ENCODE measurements at regions not wholly inside any gene's neighbourhood (a gene's known extent, or its start where the extent isn't known, plus 50 kb on each side); places are given as distances from the start of the nearest gene placed in this dataset.

DNA sequence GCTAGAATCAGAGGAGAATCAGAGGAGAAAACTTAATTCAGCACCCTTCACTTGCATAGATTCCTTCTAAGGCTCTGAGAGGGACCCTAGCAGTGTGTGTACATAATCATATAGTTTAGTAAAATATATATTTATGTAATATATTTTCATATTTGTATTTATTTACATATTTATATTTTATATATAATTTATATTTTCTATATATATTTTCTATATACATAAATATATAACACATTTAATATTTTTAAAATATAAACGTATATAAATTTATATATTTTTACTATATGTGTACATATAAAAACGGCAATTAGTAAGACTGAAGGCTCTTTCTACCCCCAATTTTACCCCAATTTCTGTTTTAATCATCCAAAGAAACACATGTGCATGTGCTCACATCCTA is 80.3 kb downstream of the NXPE2 start:
- DNase-seq (ENCODE audit: low spot score): no peak

DNA sequence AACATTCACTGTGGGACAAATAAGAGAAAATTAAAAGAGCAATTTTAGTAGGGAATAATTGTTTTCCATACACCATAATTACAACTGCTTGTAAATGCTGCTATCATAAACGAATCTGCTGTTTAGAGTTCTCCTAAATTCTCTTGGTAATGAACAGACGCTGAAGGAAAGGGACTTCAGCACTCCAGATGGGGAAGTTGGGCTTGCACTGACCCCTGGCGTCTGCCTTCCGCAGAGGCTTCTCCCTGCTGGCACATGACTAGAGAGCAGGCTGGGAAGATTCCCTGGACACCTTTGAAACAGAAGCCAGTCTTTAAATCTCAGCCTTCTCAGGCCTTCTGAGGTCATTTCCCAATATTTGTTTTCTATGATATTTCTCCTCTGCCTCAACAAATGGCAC is 84.1 kb downstream of the NXPE2 start:
- DNase-seq (ENCODE audit: low spot score): peak; percentile 38

DNA sequence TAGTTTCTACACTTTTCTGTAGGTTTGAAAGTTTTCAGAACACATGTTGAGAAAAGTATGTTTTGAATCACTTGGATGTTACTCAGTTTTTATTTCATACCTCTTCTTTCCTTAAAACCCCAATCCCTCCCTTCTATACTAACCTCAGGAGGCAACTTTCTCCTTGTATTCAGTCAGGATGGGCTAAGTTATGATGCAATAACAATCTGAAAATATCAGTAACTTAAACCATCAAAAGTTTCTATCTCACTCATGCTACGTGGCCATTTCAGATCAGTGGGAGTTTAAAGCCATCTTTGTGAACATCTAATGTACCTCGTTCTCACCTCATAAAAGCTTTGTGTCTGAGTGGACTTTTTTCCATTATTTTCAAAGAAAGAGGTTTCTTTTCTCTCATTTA is 86.2 kb downstream of the NXPE2 start:
- DNase-seq (ENCODE audit: low spot score): no peak

DNA sequence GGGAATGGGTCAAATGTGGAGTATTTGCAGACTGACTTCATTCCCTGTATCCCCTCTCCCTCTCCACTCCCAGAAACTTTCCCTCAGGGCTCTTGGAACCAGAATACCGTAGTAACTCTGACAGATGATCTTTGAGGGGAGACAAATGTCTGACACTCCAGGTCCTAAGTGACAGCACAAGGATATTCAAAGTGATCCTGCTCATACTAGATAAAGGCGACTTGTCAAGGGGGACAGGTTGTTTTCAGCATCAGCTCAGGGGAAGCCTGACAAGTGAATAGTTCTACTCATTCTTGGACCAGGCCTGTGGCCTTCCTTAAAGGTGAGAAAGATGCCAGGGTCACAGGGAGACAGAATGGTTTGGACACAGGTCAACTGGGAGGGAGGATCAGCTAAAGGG is 92.8 kb downstream of the NXPE2 start:
- DNase-seq (ENCODE audit: low spot score): no peak

DNA sequence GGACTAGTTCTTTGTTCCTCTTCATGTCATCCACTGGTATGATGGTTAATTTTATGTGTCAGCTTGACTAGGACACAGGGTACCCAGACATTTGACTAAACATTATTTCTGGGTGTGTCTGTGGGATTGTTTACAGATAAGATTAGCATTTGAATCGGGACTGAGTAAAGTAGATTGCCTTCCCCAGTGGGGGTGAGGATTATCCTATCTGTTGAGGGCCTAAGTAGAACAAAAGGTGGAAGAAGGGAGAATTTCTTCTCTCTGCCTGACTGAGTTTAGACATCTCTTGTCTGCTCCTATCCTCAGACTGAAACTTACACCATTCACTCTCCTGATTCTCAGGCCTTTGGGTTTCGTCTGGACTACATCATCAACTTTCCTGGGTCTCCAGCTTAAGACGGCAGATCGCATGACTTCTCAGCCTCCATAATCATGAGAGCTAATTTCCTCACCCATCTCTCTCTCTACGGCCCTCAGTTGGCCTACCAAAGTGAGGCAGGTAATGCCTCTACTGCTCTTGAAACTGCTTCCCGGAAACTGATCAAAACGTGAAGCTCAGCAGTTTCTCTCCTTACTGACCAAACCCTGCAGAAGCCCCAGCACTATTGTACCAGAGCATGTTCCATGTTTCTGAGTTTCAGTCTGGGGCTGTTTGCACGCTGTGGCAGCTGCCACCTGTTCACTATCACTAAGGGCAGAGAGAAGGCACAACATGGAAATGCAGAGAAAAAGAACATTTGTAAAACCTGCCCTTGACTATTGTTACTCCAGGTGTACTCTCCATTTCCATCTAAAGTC is 95.4 kb downstream of the NXPE2 start:
- DNase-seq (ENCODE audit: low spot score): no peak

DNA sequence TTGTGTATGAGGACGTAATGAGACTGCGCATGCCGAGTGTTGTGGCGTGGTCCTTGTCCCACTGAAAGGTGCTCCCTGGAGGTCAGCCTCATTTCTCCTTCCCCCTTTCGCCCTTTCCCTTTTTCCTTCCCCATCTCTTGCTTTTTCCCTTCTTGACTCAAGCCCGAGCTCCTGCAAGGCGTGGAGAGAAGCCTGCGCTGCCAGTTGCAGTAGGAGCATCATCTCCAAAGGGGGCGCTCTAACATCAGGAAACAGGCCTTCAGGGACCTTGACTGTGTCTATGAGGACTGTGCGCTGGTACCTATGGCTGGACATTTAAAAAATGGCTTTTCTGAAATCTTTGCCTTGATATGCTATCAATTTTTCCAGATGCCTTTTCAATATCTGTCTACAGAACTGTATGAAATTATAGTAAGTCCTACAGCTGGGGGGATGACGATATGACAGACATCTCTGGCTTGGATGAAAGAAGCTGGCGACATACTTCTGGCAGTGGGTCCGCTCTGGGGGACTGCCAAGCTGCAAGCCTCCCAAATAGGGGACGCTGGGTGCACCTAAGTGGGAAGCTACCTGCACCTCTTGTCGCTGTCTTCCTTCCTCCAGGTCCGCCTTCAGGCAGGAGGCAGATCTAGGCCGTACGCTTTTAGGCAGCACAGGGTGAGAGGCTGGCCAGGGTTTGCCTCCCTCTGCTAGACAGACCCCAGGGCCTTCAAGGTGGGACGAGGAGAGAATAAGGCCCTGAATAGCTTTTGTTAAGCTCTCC is 96.5 kb downstream of the NXPE2 start:
- peak; percentile 55 for DNase-seq (ENCODE audit: low spot score)

DNA sequence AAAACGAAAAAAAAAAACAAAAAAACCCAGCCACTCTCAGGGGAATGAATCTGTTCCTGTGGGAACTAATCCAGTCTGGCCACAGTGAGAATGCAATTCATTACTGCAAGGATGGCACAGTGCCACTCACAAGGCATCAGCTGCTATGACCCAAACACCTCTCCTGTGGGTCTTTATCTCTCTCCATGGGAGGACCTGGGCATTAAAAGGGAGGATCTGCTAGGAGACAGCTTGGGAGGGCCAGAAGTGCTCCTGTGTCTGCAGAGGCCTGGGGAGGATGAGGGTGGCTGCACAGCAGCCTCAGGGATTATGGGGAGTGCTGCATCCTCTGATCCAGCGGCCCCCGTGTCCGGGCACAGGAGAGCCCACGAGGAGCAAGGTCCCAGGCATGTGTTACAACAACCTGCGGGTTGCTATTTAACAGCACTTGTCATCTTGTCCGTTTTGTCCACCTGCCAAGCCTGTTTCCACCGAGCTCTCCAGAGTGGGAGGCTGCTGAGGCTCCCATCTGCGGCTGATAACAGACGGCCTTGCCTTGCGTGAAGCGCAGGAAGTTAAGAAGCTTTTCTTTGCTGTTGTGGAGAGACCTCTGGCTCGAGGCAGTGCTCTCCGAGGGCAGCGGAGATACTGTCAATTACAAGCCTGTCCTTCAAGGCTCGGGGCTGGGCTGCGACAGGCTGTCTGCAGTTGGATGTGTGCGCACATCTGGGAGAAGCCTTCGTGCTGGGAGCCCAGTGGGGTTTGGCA is 97.7 kb downstream of the NXPE2 start:
- no peak for DNase-seq (ENCODE audit: low spot score)

DNA sequence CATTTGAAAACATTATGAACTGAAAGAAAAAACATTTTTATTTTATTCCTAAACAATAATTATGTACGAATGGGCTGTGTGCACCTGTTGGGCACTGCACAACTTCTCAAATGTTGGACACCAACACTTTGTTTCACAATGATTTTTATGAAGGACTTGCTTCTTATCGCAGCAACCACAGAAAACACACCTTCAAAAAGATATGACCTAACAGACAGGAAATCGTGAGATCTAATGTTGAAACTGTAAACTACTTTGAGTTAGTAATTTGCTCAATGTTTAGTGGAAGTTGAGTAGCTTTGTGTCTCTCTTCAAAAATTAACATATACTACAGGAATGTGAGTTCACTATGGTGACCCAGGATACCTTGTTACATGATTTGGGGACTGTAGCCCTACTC is 98.6 kb downstream of the NXPE2 start:
- DNase-seq (ENCODE audit: low spot score): no peak

DNA sequence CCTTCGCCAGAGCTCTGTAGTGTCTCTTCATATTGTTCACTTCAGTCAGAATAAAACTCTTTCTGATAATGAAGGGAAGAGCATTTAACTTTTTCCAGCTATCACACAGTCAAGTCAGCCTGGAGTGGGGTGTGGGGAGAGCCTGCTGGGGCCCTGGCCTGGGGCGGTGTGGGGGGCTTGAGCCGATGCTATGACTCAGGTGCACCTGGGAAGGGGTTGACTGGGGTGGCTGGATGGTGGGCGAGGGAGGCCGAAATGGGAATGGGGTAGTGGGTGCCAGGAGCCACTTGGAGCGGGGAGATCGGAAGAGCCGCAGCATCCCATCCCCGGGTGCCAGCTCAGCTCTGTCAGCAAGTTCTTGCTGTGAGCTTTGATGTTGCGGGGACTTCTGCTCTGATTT is 100.9 kb downstream of the NXPE2 start:
- DNase-seq (ENCODE audit: low spot score): no peak

DNA sequence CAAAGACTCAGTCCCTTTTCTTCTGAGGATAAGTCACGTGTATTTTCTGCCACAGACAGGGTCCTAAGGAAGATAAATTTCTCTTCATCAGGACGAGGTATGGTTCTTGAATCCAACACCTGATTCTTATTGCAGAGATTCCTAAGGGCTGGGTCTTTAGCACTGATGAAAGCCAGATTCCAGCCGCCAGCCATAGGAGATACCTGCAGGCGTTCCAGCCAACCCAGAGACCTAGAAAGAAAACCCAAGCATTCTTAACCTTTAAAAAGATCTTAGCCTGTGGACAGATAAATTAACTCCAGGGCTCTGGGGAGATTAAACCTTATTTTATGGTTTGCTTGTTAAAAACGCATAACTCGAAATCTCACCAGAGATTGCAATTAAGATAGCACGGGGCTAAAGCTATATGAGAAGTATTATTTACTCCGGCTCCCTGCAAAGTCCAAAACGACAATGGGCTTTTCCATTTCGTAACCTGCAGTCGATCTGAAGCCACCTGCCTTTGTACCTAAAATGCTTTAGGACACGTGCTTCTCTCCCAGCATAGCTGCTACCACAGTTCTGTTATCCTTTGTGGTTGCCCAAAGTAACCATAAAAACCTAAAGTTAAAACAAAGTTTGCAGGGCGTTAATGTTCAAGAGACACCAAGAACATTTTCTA is 104.5 kb downstream of the NXPE2 start:
- no peak for DNase-seq (ENCODE audit: low spot score)

DNA sequence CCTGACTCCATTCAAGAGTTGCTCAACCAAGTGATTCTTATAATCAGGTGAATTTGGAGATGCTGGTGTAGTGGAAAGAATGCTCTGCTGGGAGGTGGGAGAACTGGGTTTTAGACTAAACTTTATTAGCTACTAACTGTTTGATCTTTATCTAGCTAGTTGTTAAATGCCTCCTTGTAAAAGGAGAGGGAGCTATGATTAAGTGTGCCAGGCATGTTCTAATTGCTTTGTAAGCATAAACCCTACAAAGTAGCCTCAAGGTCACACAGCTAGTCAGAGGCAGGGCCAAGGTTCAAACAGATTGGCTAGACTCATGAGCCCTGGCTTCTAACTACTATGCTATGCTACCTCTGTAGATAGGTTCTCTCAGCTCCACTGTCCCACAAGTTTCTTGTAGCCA is 105.5 kb downstream of the NXPE2 start:
- no peak for DNase-seq (ENCODE audit: low spot score)

DNA sequence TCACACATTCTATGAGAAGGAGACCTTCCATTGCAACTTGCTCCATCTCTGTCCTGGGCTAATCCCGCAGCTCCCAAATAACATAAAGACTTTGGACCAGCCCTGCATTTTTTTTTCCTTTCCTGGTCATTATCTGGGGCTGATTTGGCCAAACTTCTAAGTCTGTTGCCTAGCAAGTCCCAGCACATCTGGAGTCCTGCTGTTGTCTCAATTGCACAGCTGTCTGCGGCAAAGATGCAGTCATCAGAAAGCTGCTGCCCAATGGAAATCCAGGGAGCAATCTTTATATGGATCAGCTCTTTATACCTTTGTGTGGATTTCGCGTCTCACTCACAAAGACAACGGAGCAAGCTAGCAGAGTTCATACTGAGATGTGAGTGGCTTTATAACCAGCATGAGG is 105.9 kb downstream of the NXPE2 start:
- DNase-seq (ENCODE audit: low spot score): no peak

DNA sequence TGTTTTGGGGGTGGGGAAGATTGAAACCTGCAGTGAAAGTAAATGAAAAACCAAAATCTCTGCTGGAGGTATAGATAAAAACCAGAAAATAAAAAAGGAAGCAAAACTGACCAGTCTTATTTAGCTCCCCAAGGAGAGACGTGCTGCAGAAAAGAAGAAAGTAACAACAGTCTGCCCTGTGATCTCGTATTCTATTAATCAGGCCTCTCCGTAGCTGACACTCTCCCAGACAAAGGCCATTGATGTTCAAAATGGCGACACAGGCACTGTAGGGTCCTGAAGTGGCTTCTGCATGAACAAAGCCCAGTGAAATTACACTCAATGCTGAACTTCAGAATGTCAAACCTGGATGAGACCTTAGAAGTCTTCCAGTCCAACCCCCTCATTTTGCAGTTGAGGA is 106.6 kb downstream of the NXPE2 start:
- DNase-seq (ENCODE audit: low spot score): no peak

DNA sequence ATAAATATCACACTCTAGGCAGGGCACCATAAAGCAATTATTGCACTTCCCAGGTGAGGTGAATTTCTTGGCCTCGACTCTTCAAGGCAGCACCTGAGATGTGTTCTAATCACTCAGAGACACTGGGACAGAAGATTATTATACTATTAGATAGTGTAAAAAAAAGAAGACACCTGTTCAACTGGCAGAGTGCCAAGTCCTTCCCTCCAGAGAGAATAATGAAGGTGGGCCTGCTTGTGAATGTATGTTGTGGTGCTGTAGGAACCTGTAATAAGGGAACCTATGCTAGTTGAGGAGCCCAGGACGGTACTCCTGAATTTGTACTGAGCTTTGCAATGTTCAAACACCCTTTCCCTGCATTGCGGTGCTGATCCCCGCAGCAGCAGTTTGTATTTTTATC is 107.5 kb downstream of the NXPE2 start:
- DNase-seq (ENCODE audit: low spot score): no peak

DNA sequence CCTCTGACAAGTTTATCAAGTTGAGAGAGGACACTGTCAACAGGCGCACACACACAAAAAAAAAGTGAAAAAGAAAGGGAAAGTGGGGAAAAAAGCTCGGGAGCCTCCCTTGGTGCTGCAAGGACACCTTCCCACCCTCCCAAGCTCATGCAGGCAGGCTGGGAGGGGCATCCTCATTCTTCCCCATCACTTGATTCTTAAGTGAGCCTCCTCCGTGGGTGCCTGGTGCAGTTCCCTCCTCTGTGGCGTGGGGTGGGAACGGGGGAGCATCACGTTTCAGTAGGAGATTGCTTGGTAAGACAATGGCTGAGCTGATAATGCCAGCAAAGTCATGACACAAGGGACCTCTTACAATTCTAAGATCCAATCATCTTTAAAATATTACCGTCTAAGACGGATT is 108.8 kb downstream of the NXPE2 start:
- DNase-seq (ENCODE audit: low spot score): no peak

DNA sequence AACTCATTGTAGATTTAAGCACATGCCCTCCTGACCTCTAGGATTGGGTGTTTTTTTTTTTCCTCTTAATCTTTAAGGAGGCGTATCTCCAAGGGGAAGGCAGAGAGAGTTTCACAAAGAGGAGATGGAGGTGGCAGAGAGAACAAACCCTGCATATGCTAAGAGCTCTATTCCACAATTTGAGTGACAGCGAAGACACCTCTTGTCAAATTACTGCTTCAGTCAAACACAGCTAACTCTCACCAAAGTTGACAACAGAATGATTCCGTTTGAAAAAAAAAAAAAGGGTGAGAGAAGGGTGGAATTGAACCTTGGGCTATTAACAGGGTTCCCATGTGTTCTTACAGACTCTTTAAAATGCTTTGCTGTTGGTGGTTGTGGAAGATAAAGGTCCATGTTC is 112.6 kb downstream of the NXPE2 start:
- DNase-seq (ENCODE audit: low spot score): no peak

DNA sequence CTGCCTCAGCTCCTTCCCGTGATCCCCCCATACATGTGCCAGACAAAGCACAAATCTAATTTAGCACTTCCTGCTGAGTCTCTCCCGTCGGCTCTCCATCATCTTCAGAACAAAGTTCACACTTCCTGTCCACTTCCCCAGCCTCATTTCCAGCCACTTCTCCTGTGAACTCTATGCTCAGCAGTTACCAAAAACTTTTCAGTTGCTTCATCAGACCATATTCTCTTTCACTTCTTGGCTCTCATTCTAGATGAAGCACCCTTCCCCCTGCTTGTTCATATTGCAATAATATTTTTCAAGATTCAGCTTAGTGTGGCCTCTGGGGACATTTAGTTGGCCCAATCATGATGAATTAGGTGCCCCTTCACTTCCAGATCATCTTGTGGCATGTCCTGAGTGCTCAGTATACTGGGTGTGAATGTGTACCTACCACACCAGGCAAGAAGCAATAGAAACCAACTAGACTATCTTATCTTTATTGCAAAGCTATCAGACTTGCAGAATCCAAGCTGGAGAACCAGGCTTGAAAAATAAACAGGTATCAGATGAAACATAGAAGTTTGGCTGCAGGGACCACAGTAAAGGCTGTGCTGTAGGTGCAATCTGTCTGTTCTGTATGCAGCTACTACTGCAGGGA is 115.8 kb downstream of the NXPE2 start:
- DNase-seq (ENCODE audit: low spot score): no peak

DNA sequence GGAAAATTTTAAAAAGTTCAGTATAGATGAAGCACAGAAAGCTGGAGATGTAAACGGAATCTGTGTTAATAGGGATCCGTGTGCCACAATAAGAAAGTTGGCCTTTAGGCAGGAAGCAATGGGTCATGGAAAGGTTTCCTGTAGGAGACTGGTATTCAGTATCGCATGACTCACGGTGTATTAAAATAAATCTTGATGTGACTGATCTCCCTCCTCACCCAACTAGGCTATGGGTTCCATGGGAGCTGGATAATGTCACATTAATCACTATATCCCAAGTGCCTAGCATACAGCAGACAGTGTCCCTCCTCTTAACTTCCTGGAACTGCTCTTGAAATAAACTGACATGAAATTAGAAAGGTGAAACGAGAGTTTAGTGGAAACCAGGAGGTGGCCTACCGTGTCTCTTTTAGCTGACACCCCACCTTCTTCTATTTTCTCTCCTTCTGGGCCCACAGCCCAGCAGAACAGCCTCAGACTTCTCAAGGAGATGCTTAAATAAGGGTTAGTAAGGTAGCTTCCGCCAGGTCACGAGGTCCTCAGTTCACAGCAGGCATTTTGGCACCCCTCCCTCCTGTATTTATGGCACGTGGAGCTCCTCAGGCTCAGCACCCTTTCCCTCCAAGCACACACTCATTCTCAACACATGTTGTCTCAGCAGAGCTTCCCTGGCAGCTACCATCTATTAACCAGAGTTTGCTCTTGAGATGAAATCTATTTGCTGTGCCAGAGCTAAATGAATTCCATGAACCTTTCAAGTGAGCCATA is 118.8 kb downstream of the NXPE2 start:
- peak; percentile 93 for DNase-seq (ENCODE audit: low spot score)

DNA sequence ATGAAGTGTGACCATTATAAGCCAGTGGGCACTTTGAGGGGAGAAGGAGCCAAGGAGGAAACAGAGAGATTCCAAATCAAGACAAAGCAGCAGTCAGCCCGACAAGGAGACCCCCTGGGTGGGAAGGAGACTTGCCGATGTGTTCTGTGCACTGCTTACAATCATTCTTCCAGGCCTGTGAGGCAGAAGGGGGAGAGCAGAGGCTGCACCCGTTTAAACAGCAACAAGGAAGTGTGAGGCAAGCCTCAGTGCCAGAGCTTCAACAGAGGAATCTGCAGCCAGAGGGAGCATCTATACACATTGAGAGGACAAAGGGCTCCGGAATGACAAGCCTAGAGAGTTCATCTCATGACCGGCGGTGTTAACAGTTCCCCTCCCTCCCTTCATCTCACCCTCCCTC is 121.1 kb downstream of the NXPE2 start:
- DNase-seq (ENCODE audit: low spot score): no peak

DNA sequence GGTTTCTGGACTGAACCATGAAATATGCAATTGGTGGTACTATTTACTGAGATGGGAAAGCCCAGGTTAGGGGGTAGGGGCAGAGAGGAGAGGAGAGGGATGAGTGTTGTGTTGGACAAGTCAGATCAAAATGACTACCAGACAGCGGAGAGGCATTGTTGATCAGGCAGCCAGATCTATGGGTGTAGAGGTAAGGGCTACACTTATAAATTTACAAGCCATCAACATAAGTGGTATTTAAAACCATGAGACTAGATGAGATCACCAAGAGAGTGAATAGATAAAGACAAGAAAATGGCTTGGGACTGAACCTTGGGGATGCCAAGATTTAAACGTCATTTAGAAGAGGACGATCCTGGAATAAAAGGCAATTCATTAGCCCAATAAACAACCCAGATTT is 123.4 kb downstream of the NXPE2 start:
- no peak for DNase-seq (ENCODE audit: low spot score)

DNA sequence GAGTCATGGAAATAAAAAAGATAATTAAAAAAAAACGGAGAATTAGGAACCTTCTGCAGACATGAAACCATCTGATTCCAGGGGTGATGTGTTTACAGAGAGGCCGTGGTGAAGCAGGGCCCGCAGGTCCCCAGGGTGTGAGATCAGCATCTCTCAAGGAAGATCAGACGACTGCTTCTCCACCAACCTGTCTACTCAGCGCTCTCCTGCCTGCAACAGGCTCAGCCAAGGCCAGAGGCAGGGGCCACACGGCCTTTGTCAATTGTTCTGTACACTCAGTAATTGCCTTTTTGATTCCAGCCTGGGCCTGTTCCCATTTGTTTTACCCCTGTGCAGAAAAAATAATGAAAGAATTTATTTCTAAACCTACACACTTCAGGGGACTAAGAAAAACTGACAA is 124.6 kb downstream of the NXPE2 start:
- DNase-seq (ENCODE audit: low spot score): no peak

Data from kidney capillary endothelial cell (primary cell).